SK-N-DZ (cell line): ENCODE measurements at regions not wholly inside any gene's neighbourhood (a gene's known extent, or its start where the extent isn't known, plus 50 kb on each side); places are given as distances from the start of the nearest gene placed in this dataset.
A peak's percentile ranks its signal among the peaks of the same experiment; 100 is the strongest.

Experiments
- DNase-seq: peaks from one replicate; pipeline ENCODE4 v3.0.0-alpha.2; 2015; ENCODE audit warnings: low spot score

- no peak for DNase-seq
Measured at GRCh38 chr5:90134892-90135291, 274.7 kb downstream of the CETN3 start.

- DNase-seq = no peak
Measured at GRCh38 chr5:90134381-90134780, 275.2 kb downstream of the CETN3 start.

GRCh38 chr5:90133941-90134340, 275.6 kb downstream of the CETN3 start:
- DNase-seq = no peak

GRCh38 chr5:90131383-90132133, 278.0 kb downstream of the CETN3 start:
- DNase-seq = no peak

- no peak for DNase-seq
Measured at GRCh38 chr5:90128551-90128950, 281.0 kb downstream of the CETN3 start.

- DNase-seq = no peak
Measured at GRCh38 chr5:90119531-90119971, 290.0 kb downstream of the CETN3 start.

GRCh38 chr5:90117005-90117404, 292.6 kb downstream of the CETN3 start:
- DNase-seq = no peak

- no peak for DNase-seq
Measured at GRCh38 chr5:90113108-90113507, 296.4 kb downstream of the CETN3 start.

- no peak for DNase-seq
Measured at GRCh38 chr5:90112033-90112692, 297.4 kb downstream of the CETN3 start.

- no peak for DNase-seq
Measured at GRCh38 chr5:90111364-90112032, 298.1 kb downstream of the CETN3 start.

GRCh38 chr5:90109285-90109684, 300.3 kb downstream of the CETN3 start:
- no peak for DNase-seq

GRCh38 chr5:90099099-90099498, 310.5 kb downstream of the CETN3 start:
- DNase-seq = no peak

GRCh38 chr5:90097082-90097477, 312.5 kb downstream of the CETN3 start:
- DNase-seq = no peak

- no peak for DNase-seq
Measured at GRCh38 chr5:90096415-90097081, 313.0 kb downstream of the CETN3 start.

- no peak for DNase-seq
Measured at GRCh38 chr5:90095292-90096060, 314.1 kb downstream of the CETN3 start.

- no peak for DNase-seq
Measured at GRCh38 chr5:90093751-90094485, 315.6 kb downstream of the CETN3 start.

- no peak for DNase-seq
Measured at GRCh38 chr5:90092734-90093133, 316.8 kb downstream of the CETN3 start.

- no peak for DNase-seq
Measured at GRCh38 chr5:90084342-90084741, 325.2 kb downstream of the CETN3 start.

- DNase-seq = peak; percentile 65
Measured at GRCh38 chr5:90073026-90073570, 336.5 kb downstream of the CETN3 start.

GRCh38 chr5:90071656-90072055, 337.9 kb downstream of the CETN3 start:
- no peak for DNase-seq
